Esophagus (tissue), 2 donors: ENCODE measurements at regions not wholly inside any gene's neighbourhood (a gene's known extent, or its start where the extent isn't known, plus 50 kb on each side); places are given as distances from the start of the nearest gene placed in this dataset.

ENCODE experiments used
- H3K27ac ChIP-seq, 2 donors: one replicate each; pipeline ENCODE4 v1.5.1; 2013; ENCODE audit warnings: low read depth in 2 of 2, mild to moderate bottlenecking in 2 of 2, inconsistent platforms in 1 of 2, low read length in 1 of 2, moderate library complexity in 1 of 2
- H3K27me3 ChIP-seq, 2 donors: one replicate each; pipeline ENCODE4 v1.6.1; 2013; ENCODE audit warnings: low read length in 2 of 2, control low read depth in 1 of 2, mild to moderate bottlenecking in 1 of 2; ENCODE audit not compliant: insufficient read depth in 2 of 2, control insufficient read depth in 1 of 2
- H3K36me3 ChIP-seq, 2 donors: one replicate each; pipeline ENCODE4 v1.6.1; 2013; ENCODE audit warnings: low read length in 1 of 2; ENCODE audit not compliant: control insufficient read depth in 2 of 2, insufficient read depth in 2 of 2
- H3K4me1 ChIP-seq, 2 donors: one replicate each; pipeline ENCODE4 v1.6.1; 2013; ENCODE audit warnings: low read length in 1 of 2; ENCODE audit not compliant: control insufficient read depth in 2 of 2, insufficient read depth in 2 of 2
- H3K4me3 ChIP-seq, 2 donors: one replicate each; pipeline ENCODE4 v1.5.1; 2013; ENCODE audit warnings: low read length in 2 of 2, mild to moderate bottlenecking in 2 of 2, low read depth in 1 of 2, moderate library complexity in 1 of 2
- H3K9me3 ChIP-seq, 2 donors: one replicate each; pipeline ENCODE4 v1.6.1; 2013; ENCODE audit warnings: mild to moderate bottlenecking in 2 of 2, low read depth in 1 of 2, low read length in 1 of 2, moderate library complexity in 1 of 2; ENCODE audit not compliant: control insufficient read depth in 2 of 2, insufficient read depth in 1 of 2
- WGBS, 2 donors: extraction: QIAGEN DNeasy Blood & Tissue Kit; methylation state at CpG; one replicate each; pipeline ENCODE4 v1.1.7; 2013; 5-methylcytosine and 5-hydroxymethylcytosine counted together
- donor health status: healthy with polysubstance abuse.
- donor health status: Bipolar disorder and iron deficiency.

- H3K4me3 ChIP-seq = no peak overlapping the region
These were observed 136.5 kb upstream of the ETAA1 start for GRCh38 chr2:67260343-67261277.

GRCh38 chr2:67267241-67267640 lies 129.9 kb upstream of the ETAA1 start:
- H3K4me1 ChIP-seq = no peaks in the 10 kb centered on the region
- no peak overlapping the region for H3K4me3 ChIP-seq
- WGBS, 2 donors = 91 to 94% methylated on average over 5 of the region's 5 CpGs
- no peaks in the 10 kb centered on the region for H3K36me3 ChIP-seq
- no peaks in the 10 kb centered on the region for H3K27me3 ChIP-seq
- no peak overlapping the region for H3K27ac ChIP-seq
- H3K9me3 ChIP-seq = no peaks in the 10 kb centered on the region

More at GRCh38 chr2:67260343-67261277, 136.5 kb upstream of the ETAA1 start:
- WGBS, 2 donors = 60 to 64% methylated on average over 16 of the region's 16 CpGs
- Histone ChIP-seq H3K27ac (peak overlapping the region; percentile 59 to 64), H3K36me3 (no peaks in the 10 kb centered on the region), H3K27me3 (no peaks in the 10 kb centered on the region), H3K4me1 (no peaks in the 10 kb centered on the region), H3K9me3 (no peaks in the 10 kb centered on the region)

- Histone ChIP-seq H3K9me3 (peaks cover 0 to 2% of the 10 kb centered on the region in 2 donors), H3K4me1 (no peaks in the 10 kb centered on the region), H3K27ac (no peak overlapping the region), H3K27me3 (no peaks in the 10 kb centered on the region), H3K4me3 (no peak overlapping the region), H3K36me3 (no peaks in the 10 kb centered on the region)
- WGBS, 2 donors = 92% methylated on average over 2 of the region's 2 CpGs
These were observed 128.3 kb upstream of the ETAA1 start for GRCh38 chr2:67268797-67269196.

- Histone ChIP-seq H3K4me3 (no peak overlapping the region), H3K9me3 (peaks cover 0 to 3% of the 10 kb centered on the region in 2 donors), H3K4me1 (no peaks in the 10 kb centered on the region), H3K36me3 (no peaks in the 10 kb centered on the region), H3K27ac (no peak overlapping the region), H3K27me3 (no peaks in the 10 kb centered on the region)
- 81 to 82% methylated on average over 4 of the region's 4 CpGs for WGBS, 2 donors
These were observed 124.9 kb upstream of the ETAA1 start for GRCh38 chr2:67272195-67272594.

GRCh38 chr2:67277450-67277849 lies 119.7 kb upstream of the ETAA1 start:
- WGBS, 2 donors = 77 to 83% methylated on average over 7 of the region's 7 CpGs
- Histone ChIP-seq H3K4me1 (no peaks in the 10 kb centered on the region), H3K4me3 (no peak overlapping the region), H3K27ac (no peak overlapping the region), H3K36me3 (no peaks in the 10 kb centered on the region), H3K9me3 (peaks cover 0 to 3% of the 10 kb centered on the region in 2 donors), H3K27me3 (no peaks in the 10 kb centered on the region)

GRCh38 chr2:67281101-67281500 lies 116.0 kb upstream of the ETAA1 start:
- H3K4me1 ChIP-seq = no peaks in the 10 kb centered on the region
- H3K27me3 ChIP-seq = no peaks in the 10 kb centered on the region
- H3K36me3 ChIP-seq = no peaks in the 10 kb centered on the region
- no peak overlapping the region for H3K4me3 ChIP-seq
- no peaks in the 10 kb centered on the region for H3K9me3 ChIP-seq
- 78 to 89% methylated on average over 2 of the region's 2 CpGs for WGBS, 2 donors
- H3K27ac ChIP-seq = no peak overlapping the region

- H3K4me3 ChIP-seq = no peak overlapping the region
- H3K36me3 ChIP-seq = no peaks in the 10 kb centered on the region
- H3K27me3 ChIP-seq = no peaks in the 10 kb centered on the region
- no peaks in the 10 kb centered on the region for H3K9me3 ChIP-seq
- no peaks in the 10 kb centered on the region for H3K4me1 ChIP-seq
- H3K27ac ChIP-seq = no peak overlapping the region
These were observed 113.5 kb upstream of the ETAA1 start for GRCh38 chr2:67283641-67284040.

GRCh38 chr2:67286981-67287759 lies 110.0 kb upstream of the ETAA1 start:
- Histone ChIP-seq H3K9me3 (no peaks in the 10 kb centered on the region), H3K4me1 (no peaks in the 10 kb centered on the region), H3K36me3 (no peaks in the 10 kb centered on the region), H3K27ac (no peak overlapping the region), H3K4me3 (no peak overlapping the region), H3K27me3 (no peaks in the 10 kb centered on the region)
- 59 to 67% methylated on average over 2 of the region's 2 CpGs for WGBS, 2 donors

- Histone ChIP-seq H3K4me3 (no peak overlapping the region), H3K36me3 (no peaks in the 10 kb centered on the region), H3K27me3 (no peaks in the 10 kb centered on the region), H3K4me1 (no peaks in the 10 kb centered on the region), H3K9me3 (no peaks in the 10 kb centered on the region), H3K27ac (no peak overlapping the region)
- 87 to 89% methylated on average over 2 of the region's 2 CpGs for WGBS, 2 donors
These were observed 107.9 kb upstream of the ETAA1 start for GRCh38 chr2:67289271-67289670.
